SIG-M5 treated with dmso at 0.1 percent for 504 hours (cell line): ENCODE measurements at regions not wholly inside any gene's neighbourhood (a gene's known extent, or its start where the extent isn't known, plus 50 kb on each side); places are given as distances from the start of the nearest gene placed in this dataset.
A peak's percentile ranks its signal among the peaks of the same experiment; 100 is the strongest.

Source experiments
- DNase-seq: peaks from one replicate; lab custom pipeline; 2025; ENCODE audit not compliant: unreplicated experiment; lab: John Stamatoyannopoulos, UW

GRCh38 chr1:8147956-8148355 lies 121.8 kb upstream of the ERRFI1 start:
- no peak for DNase-seq

GRCh38 chr1:8146257-8146855 lies 120.2 kb upstream of the ERRFI1 start:
- DNase-seq = no peak

- no peak for DNase-seq
Observed at GRCh38 chr1:8145545-8146202, 119.6 kb upstream of the ERRFI1 start.

- DNase-seq = no peak
Observed at GRCh38 chr1:8144323-8144722, 118.2 kb upstream of the ERRFI1 start.

GRCh38 chr1:8142955-8143629 lies 117.0 kb upstream of the ERRFI1 start:
- DNase-seq = no peak

- DNase-seq = no peak
Observed at GRCh38 chr1:8139941-8140340, 113.8 kb upstream of the ERRFI1 start.

GRCh38 chr1:8139383-8139782 lies 113.3 kb upstream of the ERRFI1 start:
- no peak for DNase-seq

- no peak for DNase-seq
Observed at GRCh38 chr1:8138673-8139072, 112.6 kb upstream of the ERRFI1 start.

GRCh38 chr1:8137481-8138244 lies 111.6 kb upstream of the ERRFI1 start:
- DNase-seq = no peak

GRCh38 chr1:8136766-8137165 lies 110.7 kb upstream of the ERRFI1 start:
- DNase-seq = no peak

- DNase-seq = no peak
Observed at GRCh38 chr1:8135250-8135649, 109.1 kb upstream of the ERRFI1 start.

GRCh38 chr1:8134546-8135235 lies 108.6 kb upstream of the ERRFI1 start:
- no peak for DNase-seq

- DNase-seq = no peak
Observed at GRCh38 chr1:8133657-8134430, 107.7 kb upstream of the ERRFI1 start.

GRCh38 chr1:8133190-8133589 lies 107.1 kb upstream of the ERRFI1 start:
- no peak for DNase-seq

- DNase-seq = peak; percentile 47
Observed at GRCh38 chr1:8127171-8127641, 101.1 kb upstream of the ERRFI1 start.

- DNase-seq = no peak
Observed at GRCh38 chr1:8122477-8123407, 96.6 kb upstream of the ERRFI1 start.

GRCh38 chr1:8122160-8122476 lies 96.0 kb upstream of the ERRFI1 start:
- DNase-seq = no peak

- peak; percentile 7 for DNase-seq
Observed at GRCh38 chr1:8121261-8122159, 95.4 kb upstream of the ERRFI1 start.
